ENCODE measurements at regions not wholly inside any gene's neighbourhood (a gene's known extent, or its start where the extent isn't known, plus 50 kb on each side); places are given as distances from the start of the nearest gene placed in this dataset.
"Not testable (repeated sequence)": the region's sequence is repeated elsewhere in the genome, so short reads cannot be mapped to it uniquely, and the experiment has no call there.

DNA sequence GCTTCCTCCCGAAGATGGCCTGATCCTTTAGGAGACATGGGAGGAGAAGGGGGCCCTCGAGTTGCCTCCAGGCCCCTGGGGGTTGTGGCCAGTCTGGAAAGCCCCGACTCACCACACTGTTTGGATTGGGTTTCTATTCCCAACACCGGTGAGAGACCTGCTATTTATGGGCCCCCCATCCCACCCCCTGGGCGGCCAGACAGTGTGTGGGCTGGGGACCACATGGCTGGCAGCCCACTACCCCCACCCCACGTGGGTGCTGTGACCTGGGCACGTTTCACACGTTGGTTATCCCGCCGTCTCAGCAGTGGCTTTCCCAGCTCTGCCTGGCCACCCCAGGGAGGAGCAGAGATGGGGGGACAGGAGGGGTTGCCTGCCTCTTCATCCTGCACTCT is 116.1 kb downstream of the VEGFA start:
- no peak for DNase-seq (ENCODE audit: low spot score)

GRCh38 chr6:43885399-43886066 is 115.5 kb downstream of the VEGFA start:
- no peak for DNase-seq (ENCODE audit: low spot score)

DNA sequence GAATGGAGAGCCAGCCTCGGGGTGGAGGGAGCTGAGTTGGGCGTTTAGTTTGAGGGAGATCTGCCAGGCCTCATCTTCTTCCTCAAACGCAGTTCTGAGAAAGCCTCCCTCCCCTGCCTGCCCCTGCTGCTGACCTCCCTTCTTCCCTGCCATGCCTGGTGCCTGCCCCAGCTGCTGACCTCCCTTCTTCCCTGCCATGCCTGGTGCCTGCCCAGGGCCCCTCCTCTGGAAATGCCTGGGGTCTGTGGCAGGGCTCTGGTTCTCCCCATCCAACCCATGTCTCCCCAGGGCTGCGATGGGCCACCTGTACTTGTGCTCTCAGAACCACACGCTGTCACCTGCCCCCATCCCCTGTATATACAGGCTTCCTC is 114.6 kb downstream of the VEGFA start:
- no peak for DNase-seq (ENCODE audit: low spot score)

DNA sequence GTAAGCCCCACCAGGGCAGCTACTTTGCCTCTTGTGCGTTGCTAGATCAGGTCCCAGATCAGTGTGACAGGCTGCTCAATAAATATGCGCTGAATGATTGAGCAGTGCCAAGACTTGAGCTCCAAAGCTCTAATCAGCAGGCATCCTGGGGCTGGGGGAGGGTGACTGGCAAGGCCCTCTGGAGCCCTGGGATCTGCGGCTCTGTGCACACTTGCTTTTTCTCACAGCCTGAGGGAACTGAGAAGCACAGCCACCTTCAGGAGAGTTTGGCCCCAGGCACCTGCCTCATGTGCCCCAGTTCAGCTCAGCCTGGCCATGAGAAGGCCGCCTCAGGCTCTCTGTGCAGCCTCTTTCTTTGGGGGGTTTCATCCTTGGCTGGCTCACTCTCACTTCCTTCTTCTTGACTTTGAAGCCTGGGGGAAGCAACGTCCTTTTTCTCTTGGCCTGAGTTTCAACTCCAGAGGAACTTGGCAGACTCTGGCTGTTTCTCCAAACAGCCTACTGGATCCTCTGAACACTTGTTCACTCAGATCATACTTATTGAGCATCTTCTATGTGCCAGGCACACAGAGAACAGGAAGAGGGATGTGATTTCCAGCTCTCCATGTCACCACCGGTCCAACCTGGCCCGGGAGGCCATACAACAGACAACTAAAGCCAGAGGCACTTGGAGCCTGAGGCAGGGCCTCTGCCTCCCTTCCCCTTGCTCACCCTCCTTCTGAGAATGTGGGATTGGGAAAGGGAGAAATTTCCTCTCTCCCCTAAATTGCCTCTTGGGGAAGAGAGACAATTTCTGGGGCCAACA is 114.0 kb downstream of the VEGFA start:
- no peak for DNase-seq (ENCODE audit: low spot score)

DNA sequence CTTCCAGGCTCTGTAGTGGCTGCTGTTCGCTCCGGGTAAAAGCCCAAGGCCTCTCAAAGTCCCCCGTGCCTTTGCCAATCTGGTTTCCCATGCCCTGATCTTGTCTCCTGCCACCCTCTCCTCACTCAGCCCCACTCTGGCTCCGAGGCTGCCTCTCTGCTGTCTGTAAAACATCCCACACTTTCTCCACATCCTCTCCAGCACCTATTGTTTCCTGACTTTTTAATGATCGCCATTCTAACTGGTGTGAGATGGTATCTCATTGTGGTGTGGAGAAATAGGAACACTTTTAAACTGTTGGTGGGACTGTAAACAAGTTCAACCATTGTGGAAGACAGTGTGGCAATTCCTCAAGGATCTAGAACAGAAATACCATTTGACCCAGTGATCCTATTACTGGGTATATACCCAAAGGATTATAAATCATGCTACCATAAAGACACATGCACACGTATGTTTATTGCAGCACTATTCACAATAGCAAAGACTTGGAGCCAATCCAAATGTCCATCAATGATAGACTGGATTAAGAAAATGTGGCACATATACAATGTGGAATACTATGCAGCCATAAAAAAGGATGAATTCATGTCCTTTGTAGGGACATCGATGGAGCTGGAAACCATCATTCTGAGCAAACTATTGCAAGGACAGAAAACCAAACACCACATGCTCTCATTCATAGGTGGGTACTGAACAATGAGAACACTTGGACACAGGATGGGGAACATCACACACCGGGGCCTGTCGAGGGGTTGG is 112.9 kb downstream of the VEGFA start:
- DNase-seq (ENCODE audit: low spot score) = not testable (repeated sequence)

DNA sequence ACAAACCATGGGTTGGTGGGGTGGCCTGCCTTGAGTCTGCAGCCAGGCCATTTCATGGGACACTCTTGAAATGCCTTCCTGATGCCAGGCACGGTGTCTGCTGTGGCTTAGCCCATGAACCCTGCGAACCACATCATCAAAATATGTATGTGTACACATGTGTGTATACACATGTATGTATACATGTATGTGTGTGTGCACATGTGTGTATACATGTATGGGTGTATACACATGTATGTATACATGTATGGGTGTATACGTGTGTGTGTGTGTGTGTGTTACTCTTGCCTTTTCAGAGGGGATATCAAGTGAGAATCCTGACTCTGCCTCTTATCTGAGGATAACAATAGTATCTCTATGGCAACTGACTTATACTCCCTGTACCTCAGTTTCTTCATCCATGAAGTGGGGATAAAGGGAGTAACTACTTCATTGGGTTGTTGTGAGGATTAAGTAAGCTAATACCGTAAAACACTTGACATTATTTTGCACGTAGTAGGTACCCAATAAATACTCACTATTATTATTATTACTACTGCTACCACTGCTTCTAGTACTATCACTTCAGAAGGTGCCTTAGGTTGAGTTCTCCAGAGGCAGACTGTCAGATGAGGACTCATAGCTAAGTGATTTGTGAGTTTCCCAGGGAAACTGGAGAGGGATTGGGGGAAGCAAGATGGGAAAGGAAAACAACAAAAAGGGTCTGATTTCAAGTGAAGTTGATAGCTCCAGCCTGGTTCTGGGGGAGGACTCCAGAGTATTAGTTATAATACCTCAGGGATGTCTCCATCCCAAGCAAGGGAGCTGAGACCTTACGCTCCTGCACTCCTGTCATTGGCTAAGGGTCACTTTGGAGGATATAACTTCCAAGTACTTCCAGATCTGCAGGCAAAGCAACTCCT is 110.5 kb downstream of the VEGFA start:
- DNase-seq (ENCODE audit: low spot score) = no peak

DNA sequence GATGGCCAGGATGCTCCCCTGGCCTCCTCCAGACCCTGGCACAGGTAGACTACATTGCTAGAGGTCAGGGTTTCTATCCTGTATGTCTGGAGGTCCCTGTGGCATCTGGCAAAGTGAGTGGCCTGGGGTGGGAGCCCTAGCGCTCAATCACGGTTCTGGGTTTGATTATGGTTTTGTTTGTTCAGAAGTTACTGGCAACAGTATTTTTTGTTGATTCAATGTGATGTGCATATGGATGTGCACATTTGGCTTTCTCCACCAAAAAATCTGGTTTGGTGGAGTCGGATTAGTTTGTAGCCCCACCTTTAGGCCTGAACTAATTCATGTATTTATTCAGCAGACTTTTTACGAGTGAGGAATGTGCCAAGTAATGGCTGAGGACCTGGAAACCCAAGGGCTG is 109.7 kb downstream of the VEGFA start:
- no peak for DNase-seq (ENCODE audit: low spot score)

DNA sequence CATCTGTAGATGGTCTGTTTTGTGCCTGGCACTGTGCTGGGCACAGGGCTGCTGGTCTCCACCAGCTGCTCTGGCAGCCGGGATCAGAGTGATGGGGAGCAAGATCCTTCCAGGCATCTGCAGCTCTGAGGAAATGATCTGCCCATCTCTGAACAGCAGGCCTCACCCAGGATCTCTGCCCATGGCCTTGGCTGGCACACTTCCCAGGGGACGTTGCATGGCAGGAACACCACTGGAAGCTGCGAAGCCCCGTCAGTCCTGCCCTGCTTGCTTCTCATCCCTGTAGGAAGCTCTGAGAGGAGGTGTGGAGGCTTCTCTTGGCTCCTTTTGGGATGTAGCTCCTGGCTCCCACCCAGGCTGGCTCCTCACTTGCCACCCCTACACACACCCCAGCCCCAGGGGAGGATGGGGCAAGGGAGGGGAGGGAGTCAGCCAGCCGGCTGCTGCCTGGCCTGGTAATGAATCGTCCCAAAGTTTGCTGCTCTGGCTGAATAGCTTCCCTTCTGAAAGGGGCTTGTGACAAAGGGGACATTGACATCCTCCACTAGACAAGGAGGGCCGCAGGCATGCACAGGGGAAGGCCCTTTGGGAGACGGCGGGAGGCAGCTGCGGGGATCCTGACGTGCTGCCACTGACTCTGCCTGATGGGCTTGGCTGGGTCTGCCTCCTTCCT is 108.9 kb downstream of the VEGFA start:
- no peak for DNase-seq (ENCODE audit: low spot score)

- no peak for DNase-seq (ENCODE audit: low spot score)
These were observed 108.2 kb downstream of the VEGFA start for GRCh38 chr6:43878127-43878634.

DNA sequence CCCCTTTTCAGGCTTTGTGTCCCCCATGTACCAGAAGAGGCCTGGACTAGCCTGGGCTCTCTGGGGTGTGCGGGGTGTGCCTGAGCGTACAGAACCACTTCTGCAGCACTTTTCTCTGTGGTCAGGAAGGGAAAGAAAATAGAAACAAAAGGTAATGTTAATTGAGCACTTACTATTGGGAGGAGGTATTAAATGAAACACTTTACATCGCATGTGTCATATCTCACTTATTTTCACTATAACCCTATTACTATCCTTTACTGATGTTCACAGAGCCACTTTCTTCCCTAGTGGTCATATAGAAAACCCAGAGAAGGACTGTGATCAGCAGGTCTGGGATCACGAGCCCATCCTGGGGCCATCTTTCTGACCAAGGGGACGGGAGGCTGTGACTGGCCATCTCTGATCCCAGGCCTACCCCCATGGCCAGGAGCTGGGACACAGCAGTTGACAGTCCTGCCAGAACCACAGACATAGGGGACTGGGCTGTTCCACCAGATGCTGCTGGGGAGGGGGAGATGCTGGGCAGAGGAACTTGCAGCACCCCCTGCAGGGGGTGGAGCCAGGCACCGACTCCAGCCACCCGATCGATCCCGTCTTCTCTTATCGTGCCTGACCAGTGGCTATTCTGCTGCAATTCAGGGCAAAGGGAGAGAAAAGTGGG is 107.6 kb downstream of the VEGFA start:
- no peak for DNase-seq (ENCODE audit: low spot score)

GRCh38 chr6:43877036-43877435 is 107.0 kb downstream of the VEGFA start:
- DNase-seq (ENCODE audit: low spot score) = no peak

GRCh38 chr6:43876602-43877001 is 106.6 kb downstream of the VEGFA start:
- no peak for DNase-seq (ENCODE audit: low spot score)

DNA sequence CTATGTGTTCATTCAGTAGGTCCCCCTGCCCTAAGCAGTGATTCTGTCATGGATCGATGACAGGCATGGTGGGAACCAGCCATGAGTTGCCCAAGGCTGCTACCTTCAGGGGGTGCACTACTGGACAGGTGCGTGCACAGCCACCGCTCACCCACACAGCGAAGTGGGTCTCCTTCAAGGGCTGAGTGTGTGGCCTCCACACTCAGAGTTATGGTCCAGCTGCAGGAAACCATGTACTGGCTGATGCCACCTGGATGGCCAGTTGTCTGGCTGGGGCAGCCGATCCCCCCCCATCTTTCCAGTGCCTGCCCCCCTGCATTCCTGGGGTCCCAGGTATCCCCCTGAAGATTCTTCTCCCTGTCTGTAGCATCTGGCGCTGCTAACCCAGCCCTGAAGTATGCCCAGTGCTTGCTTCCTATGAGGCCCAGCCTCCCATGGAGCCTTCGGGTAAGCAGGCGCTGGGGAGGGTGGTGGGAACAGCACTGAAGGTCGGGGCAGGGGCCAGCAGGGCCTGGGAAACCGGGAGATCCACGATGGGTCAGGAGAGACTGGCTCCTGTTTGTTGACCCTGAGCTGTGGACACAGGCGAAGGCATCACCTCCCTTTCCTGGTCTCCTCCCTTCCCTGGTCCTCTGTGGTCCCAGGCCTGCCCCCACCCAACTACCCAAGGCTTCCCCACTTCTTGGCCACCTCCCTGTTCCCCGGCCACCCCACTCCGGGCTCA is 106.0 kb downstream of the VEGFA start:
- no peak for DNase-seq (ENCODE audit: low spot score)

- DNase-seq (ENCODE audit: low spot score) = no peak
These were observed 105.0 kb downstream of the VEGFA start for GRCh38 chr6:43874814-43875590.

- no peak for DNase-seq (ENCODE audit: low spot score)
These were observed 104.0 kb downstream of the VEGFA start for GRCh38 chr6:43873806-43874714.

DNA sequence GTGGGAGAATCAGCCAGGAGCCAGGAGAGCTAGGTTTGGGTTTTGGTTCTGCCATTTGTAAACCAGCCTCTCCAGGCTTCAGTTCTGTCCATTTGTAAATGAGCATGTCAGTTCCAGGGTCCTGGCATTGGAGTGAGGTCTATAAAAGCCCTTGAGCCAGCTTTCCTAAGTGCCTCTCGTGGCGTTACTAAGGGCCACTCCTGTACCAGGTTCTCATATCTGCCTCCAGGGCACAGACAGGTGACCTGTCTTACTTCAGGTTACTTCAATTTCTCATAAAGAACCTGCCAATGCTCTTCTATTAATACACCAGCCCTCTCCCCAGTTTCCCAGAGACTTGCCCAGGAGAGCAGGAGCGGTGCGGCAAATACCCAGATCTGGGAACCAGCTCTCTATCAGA is 101.9 kb downstream of the VEGFA start:
- DNase-seq (ENCODE audit: low spot score) = no peak

GRCh38 chr6:43871284-43871683 is 101.3 kb downstream of the VEGFA start:
- DNase-seq (ENCODE audit: low spot score) = no peak

DNA sequence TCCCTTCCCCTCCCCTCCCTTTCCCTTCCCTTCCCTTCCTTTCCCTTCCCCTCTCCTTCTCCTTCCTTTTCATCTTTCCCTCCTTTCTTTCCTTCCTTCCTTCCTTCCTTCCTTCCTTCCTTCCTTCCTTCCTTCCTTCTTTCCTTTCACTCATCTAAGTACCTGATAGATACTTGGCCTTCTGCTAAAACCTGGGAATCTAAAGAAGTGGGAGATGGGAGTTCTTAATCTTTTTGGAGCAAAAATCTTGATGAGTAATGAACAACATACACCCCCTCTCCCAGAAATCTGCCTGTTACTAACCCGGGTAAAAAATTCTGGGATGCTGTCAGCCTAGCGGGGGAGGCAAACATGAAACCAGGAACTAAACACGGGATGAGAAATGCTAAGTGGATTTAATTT is 100.7 kb downstream of the VEGFA start:
- DNase-seq (ENCODE audit: low spot score) = no peak

All from left forelimb (tissue), 1 donor.